Kasumi-1 (cell line): ENCODE measurements at regions not wholly inside any gene's neighbourhood (a gene's known extent, or its start where the extent isn't known, plus 50 kb on each side); places are given as distances from the start of the nearest gene placed in this dataset.

Source experiments
- DNase-seq, 2 experiments: peaks; one replicate each; lab custom pipeline; 2025; lab: John Stamatoyannopoulos, UW

GRCh38 chr4:112775801-112776200 lies 138.9 kb downstream of the LARP7 start:
- DNase-seq = peak; percentile 60 to 70

GRCh38 chr4:112776535-112776934 lies 139.6 kb downstream of the LARP7 start:
- DNase-seq = no peak

- DNase-seq = no peak
These were observed 141.6 kb downstream of the LARP7 start for GRCh38 chr4:112778520-112778919.

- DNase-seq = no peak
These were observed 156.1 kb downstream of the LARP7 start for GRCh38 chr4:112793033-112793432.

GRCh38 chr4:112800001-112800400 lies 163.1 kb downstream of the LARP7 start:
- no peak for DNase-seq

- no peak for DNase-seq
These were observed 164.4 kb downstream of the LARP7 start for GRCh38 chr4:112801341-112801740.

- DNase-seq = no peak
These were observed 165.8 kb downstream of the LARP7 start for GRCh38 chr4:112802780-112803179.

GRCh38 chr4:112807083-112807482 lies 170.1 kb downstream of the LARP7 start:
- DNase-seq = no peak

GRCh38 chr4:112808001-112808400 lies 171.1 kb downstream of the LARP7 start:
- DNase-seq = peak; percentile 65 to 67

- DNase-seq = no peak
These were observed 176.8 kb downstream of the LARP7 start for GRCh38 chr4:112813790-112814189.

GRCh38 chr4:112817933-112818593 lies 181.1 kb downstream of the LARP7 start:
- peak; percentile 79 to 80 for DNase-seq

GRCh38 chr4:112818594-112818965 lies 181.6 kb downstream of the LARP7 start:
- DNase-seq = peak in 1 of 2 experiments; percentile 32

GRCh38 chr4:112819729-112820128 lies 182.8 kb downstream of the LARP7 start:
- no peak for DNase-seq

- no peak for DNase-seq
These were observed 186.2 kb downstream of the LARP7 start for GRCh38 chr4:112823156-112823555.

- DNase-seq = no peak
These were observed 186.7 kb downstream of the LARP7 start for GRCh38 chr4:112823606-112824005.

GRCh38 chr4:112830753-112831386 lies 193.9 kb downstream of the LARP7 start:
- DNase-seq = no peak

GRCh38 chr4:112832493-112832892 lies 195.6 kb downstream of the LARP7 start:
- DNase-seq = no peak

- DNase-seq = no peak
These were observed 200.0 kb downstream of the LARP7 start for GRCh38 chr4:112836895-112837294.

GRCh38 chr4:112838015-112838414 lies 201.1 kb downstream of the LARP7 start:
- DNase-seq = peak; percentile 38 to 53

GRCh38 chr4:112840061-112840460 lies 203.1 kb downstream of the LARP7 start:
- DNase-seq = no peak

- DNase-seq = no peak
These were observed 203.7 kb downstream of the LARP7 start for GRCh38 chr4:112840619-112841018.

GRCh38 chr4:112842513-112842912 lies 205.6 kb downstream of the LARP7 start:
- DNase-seq = no peak

GRCh38 chr4:112845386-112845785 lies 204.1 kb upstream of the ANK2 start:
- DNase-seq = no peak

GRCh38 chr4:112847045-112847444 lies 202.4 kb upstream of the ANK2 start:
- no peak for DNase-seq
